ENCODE measurements at regions not wholly inside any gene's neighbourhood (a gene's known extent, or its start where the extent isn't known, plus 50 kb on each side); places are given as distances from the start of the nearest gene placed in this dataset.
"Not testable (repeated sequence)": the region's sequence is repeated elsewhere in the genome, so short reads cannot be mapped to it uniquely, and the experiment has no call there.

DNA sequence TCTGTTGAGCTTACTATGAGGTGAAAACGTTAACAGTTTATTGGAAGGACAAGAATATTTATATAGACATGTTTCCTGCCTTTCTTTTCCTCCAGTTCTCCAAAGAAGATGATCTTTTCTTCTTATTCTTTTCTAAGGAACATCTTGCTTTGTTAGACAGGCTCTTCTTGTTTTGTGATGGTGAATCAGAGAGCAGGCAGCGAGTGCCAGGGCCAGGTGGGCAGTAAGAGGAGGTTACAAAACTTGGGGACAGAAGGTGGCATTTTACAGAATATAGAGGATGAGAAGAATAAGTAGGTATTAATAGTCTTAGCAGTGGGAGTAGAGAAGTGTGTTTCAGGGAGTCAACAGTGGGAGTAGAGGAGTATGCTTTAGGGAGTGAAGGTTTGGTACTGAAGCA, 223.6 kb downstream of the ARL4A start:
- Histone ChIP-seq H3K9ac (ENCODE audit: low read length) (no peak overlapping the region), H3K27me3 (replicated peaks; ENCODE audit: control insufficient read depth, insufficient read depth, low read length) (no peaks in the 10 kb centered on the region), H3K4me3 (ENCODE audit: low read length) (no peak overlapping the region), H3K4me1 (ENCODE audit: control insufficient read depth, insufficient read depth, low read length) (no peaks in the 10 kb centered on the region), H3K9me3 (ENCODE audit: control insufficient read depth, low read length) (no peaks in the 10 kb centered on the region), H3K36me3 (ENCODE audit: control insufficient read depth, insufficient read depth, low read length, severe bottlenecking) (no peaks in the 10 kb centered on the region)
- DNase-seq (ENCODE audit: low read depth) = no peak

GRCh38 chr7:12913002-12913401, 225.6 kb downstream of the ARL4A start:
- no peak overlapping the region for H3K4me3 ChIP-seq (ENCODE audit: low read length)
- no peaks in the 10 kb centered on the region for H3K9me3 ChIP-seq (ENCODE audit: control insufficient read depth, low read length)
- no peak overlapping the region for H3K9ac ChIP-seq (ENCODE audit: low read length)
- no peak for DNase-seq (ENCODE audit: low read depth)
- H3K27me3 ChIP-seq (replicated peaks; ENCODE audit: control insufficient read depth, insufficient read depth, low read length) = no peaks in the 10 kb centered on the region
- no peaks in the 10 kb centered on the region for H3K4me1 ChIP-seq (ENCODE audit: control insufficient read depth, insufficient read depth, low read length)
- no peaks in the 10 kb centered on the region for H3K36me3 ChIP-seq (ENCODE audit: control insufficient read depth, insufficient read depth, low read length, severe bottlenecking)

GRCh38 chr7:12917801-12918200, 230.4 kb downstream of the ARL4A start:
- H3K4me3 ChIP-seq (ENCODE audit: low read length) = no peak overlapping the region
- no peaks in the 10 kb centered on the region for H3K9me3 ChIP-seq (ENCODE audit: control insufficient read depth, low read length)
- H3K4me1 ChIP-seq (ENCODE audit: control insufficient read depth, insufficient read depth, low read length) = no peaks in the 10 kb centered on the region
- no peak for DNase-seq (ENCODE audit: low read depth)
- H3K9ac ChIP-seq (ENCODE audit: low read length) = no peak overlapping the region
- no peaks in the 10 kb centered on the region for H3K27me3 ChIP-seq (replicated peaks; ENCODE audit: control insufficient read depth, insufficient read depth, low read length)
- no peaks in the 10 kb centered on the region for H3K36me3 ChIP-seq (ENCODE audit: control insufficient read depth, insufficient read depth, low read length, severe bottlenecking)

DNA sequence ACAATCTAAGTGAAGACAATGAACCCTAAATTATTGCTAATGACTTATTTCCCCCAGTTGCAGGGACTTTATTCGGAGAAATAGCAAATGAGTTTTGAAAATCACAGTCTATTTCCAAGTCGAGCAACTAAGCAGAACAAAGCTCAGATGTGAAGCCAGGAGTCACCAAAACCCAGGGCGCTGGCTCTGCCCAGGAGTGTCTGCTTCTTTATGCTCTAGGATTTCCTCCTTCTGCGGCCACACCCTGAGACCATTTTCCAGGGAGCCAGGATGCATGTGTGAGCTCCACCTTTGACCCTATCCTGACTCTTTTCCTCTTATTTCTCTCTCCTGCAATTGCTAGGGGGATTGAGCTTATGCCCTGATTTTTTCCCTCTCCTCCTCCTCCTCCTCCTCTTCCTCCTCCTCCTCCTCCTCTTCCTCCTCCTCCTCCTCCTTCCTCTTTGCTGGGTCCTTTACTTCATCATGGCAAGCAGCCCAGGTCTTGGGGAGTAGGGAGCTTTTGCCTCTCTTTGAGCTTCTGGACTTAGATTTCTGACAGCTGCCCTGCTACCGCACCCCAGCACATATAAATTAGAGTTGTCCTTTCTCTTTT, 234.4 kb downstream of the ARL4A start:
- Histone ChIP-seq H3K36me3 (ENCODE audit: control insufficient read depth, insufficient read depth, low read length, severe bottlenecking) (no peaks in the 10 kb centered on the region), H3K9me3 (ENCODE audit: control insufficient read depth, low read length) (no peaks in the 10 kb centered on the region), H3K27me3 (replicated peaks; ENCODE audit: control insufficient read depth, insufficient read depth, low read length) (no peaks in the 10 kb centered on the region), H3K9ac (ENCODE audit: low read length) (no peak overlapping the region), H3K4me1 (ENCODE audit: control insufficient read depth, insufficient read depth, low read length) (no peaks in the 10 kb centered on the region), H3K4me3 (ENCODE audit: low read length) (no peak overlapping the region)
- DNase-seq (ENCODE audit: low read depth) = no peak

DNA sequence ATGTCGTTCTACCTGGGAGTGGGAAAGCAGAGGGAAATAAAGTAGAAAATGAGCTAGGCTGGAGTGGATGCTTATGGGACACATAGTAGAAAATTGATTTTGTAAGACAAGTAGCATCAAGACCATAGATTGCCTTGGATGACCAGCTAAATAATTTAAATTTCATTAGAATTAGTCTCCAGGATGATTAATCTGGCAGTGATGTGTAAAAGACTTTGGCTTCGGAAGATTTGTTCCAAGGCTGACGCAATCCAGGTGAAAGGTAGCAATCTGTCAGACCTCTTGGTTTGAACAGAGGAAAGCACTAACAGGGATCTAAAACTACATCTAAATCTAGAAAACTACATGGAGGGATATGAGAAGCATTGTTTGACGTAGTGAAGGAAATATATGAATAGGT, 236.5 kb downstream of the ARL4A start:
- no peaks in the 10 kb centered on the region for H3K36me3 ChIP-seq (ENCODE audit: control insufficient read depth, insufficient read depth, low read length, severe bottlenecking)
- no peak overlapping the region for H3K4me3 ChIP-seq (ENCODE audit: low read length)
- H3K4me1 ChIP-seq (ENCODE audit: control insufficient read depth, insufficient read depth, low read length) = no peaks in the 10 kb centered on the region
- no peaks in the 10 kb centered on the region for H3K27me3 ChIP-seq (replicated peaks; ENCODE audit: control insufficient read depth, insufficient read depth, low read length)
- H3K9ac ChIP-seq (ENCODE audit: low read length) = no peak overlapping the region
- no peaks in the 10 kb centered on the region for H3K9me3 ChIP-seq (ENCODE audit: control insufficient read depth, low read length)
- no peak for DNase-seq (ENCODE audit: low read depth)

DNA sequence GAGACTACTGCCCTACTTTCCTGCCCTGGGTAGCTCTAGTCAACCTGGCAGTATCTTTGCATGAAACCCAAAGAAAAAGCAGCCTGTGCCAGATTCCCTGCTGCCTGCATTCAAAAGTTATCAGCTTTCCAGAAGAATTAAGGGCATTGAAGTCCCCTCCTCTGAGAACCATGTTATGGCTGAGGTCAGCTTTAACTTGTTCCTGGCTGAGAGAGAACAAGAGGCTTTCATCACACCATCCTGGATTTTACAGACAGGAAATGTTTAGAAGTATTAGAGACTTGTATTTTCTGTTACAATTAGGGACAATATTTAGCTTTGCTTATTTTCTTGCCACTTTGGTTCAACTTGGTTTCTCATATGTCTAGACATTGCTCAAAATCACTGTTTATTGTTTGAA, 238.8 kb downstream of the ARL4A start:
- Histone ChIP-seq H3K4me3 (ENCODE audit: low read length) (no peak overlapping the region), H3K9ac (ENCODE audit: low read length) (no peak overlapping the region), H3K27me3 (replicated peaks; ENCODE audit: control insufficient read depth, insufficient read depth, low read length) (no peaks in the 10 kb centered on the region), H3K36me3 (ENCODE audit: control insufficient read depth, insufficient read depth, low read length, severe bottlenecking) (no peaks in the 10 kb centered on the region), H3K4me1 (ENCODE audit: control insufficient read depth, insufficient read depth, low read length) (peaks cover 3% of the 10 kb centered on the region), H3K9me3 (ENCODE audit: control insufficient read depth, low read length) (no peaks in the 10 kb centered on the region)
- no peak for DNase-seq (ENCODE audit: low read depth)

- Histone ChIP-seq H3K27me3 (replicated peaks; ENCODE audit: control insufficient read depth, insufficient read depth, low read length) (no peaks in the 10 kb centered on the region), H3K36me3 (ENCODE audit: control insufficient read depth, insufficient read depth, low read length, severe bottlenecking) (no peaks in the 10 kb centered on the region), H3K4me1 (ENCODE audit: control insufficient read depth, insufficient read depth, low read length) (peaks cover 3% of the 10 kb centered on the region), H3K9me3 (ENCODE audit: control insufficient read depth, low read length) (no peaks in the 10 kb centered on the region), H3K4me3 (ENCODE audit: low read length) (no peak overlapping the region), H3K9ac (ENCODE audit: low read length) (no peak overlapping the region)
- DNase-seq (ENCODE audit: low read depth) = no peak
Measured at GRCh38 chr7:12927635-12928434, 240.4 kb downstream of the ARL4A start.

GRCh38 chr7:12929476-12930140, 242.2 kb downstream of the ARL4A start:
- no peaks in the 10 kb centered on the region for H3K36me3 ChIP-seq (ENCODE audit: control insufficient read depth, insufficient read depth, low read length, severe bottlenecking)
- H3K4me3 ChIP-seq (ENCODE audit: low read length) = no peak overlapping the region
- H3K9me3 ChIP-seq (ENCODE audit: control insufficient read depth, low read length) = no peaks in the 10 kb centered on the region
- no peak for DNase-seq (ENCODE audit: low read depth)
- H3K9ac ChIP-seq (ENCODE audit: low read length) = no peak overlapping the region
- no peaks in the 10 kb centered on the region for H3K27me3 ChIP-seq (replicated peaks; ENCODE audit: control insufficient read depth, insufficient read depth, low read length)
- H3K4me1 ChIP-seq (ENCODE audit: control insufficient read depth, insufficient read depth, low read length) = peaks cover 3% of the 10 kb centered on the region

DNA sequence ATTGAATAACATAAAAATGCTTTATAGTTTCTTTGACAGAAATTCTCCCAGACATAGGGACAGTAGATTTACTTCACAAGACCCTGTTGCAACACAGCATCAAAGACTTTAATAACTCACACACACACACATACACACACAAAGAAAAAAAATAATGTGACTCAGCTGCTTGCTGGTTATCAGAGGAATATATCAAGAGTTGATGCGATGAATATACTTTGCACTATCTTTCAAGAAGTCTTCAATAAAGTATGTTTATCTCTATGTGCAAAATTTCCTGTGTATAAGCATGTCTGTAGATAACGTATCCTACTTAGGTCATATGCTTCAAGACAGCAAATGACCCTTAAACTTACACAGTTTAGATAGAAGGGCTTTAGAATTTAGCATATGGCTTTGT, 243.1 kb downstream of the ARL4A start:
- Histone ChIP-seq H3K36me3 (ENCODE audit: control insufficient read depth, insufficient read depth, low read length, severe bottlenecking) (no peaks in the 10 kb centered on the region), H3K4me1 (ENCODE audit: control insufficient read depth, insufficient read depth, low read length) (peaks cover 3% of the 10 kb centered on the region), H3K27me3 (replicated peaks; ENCODE audit: control insufficient read depth, insufficient read depth, low read length) (no peaks in the 10 kb centered on the region), H3K4me3 (ENCODE audit: low read length) (no peak overlapping the region), H3K9me3 (ENCODE audit: control insufficient read depth, low read length) (no peaks in the 10 kb centered on the region), H3K9ac (ENCODE audit: low read length) (no peak overlapping the region)
- DNase-seq (ENCODE audit: low read depth) = peak; percentile 35

DNA sequence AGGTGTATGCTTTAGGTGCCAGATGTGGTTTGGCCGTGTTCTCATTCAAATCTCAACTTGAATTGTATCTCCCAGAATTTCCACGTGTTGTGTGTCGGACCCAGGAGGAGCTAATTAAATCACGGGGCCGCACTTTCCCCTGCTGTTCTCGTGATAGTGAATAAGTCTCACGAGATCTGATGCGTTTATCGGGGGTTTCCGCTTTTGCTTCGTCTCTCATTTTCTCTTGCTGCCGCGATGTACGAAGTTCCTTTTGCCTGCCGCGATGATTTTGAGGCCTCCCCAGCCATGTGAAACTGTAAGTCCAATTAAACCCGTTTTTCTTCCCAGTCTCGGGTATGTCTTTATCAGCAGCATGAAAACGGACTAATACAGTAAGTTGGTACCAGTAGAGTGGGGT, 244.0 kb downstream of the ARL4A start:
- not testable (repeated sequence) for H3K9ac ChIP-seq (ENCODE audit: low read length); H3K36me3 ChIP-seq (ENCODE audit: control insufficient read depth, insufficient read depth, low read length, severe bottlenecking); H3K4me1 ChIP-seq (ENCODE audit: control insufficient read depth, insufficient read depth, low read length); H3K9me3 ChIP-seq (ENCODE audit: control insufficient read depth, low read length); H3K4me3 ChIP-seq (ENCODE audit: low read length); H3K27me3 ChIP-seq (replicated peaks; ENCODE audit: control insufficient read depth, insufficient read depth, low read length); DNase-seq (ENCODE audit: low read depth)

- Histone ChIP-seq H3K9ac (ENCODE audit: low read length) (no peak overlapping the region), H3K4me1 (ENCODE audit: control insufficient read depth, insufficient read depth, low read length) (no peaks in the 10 kb centered on the region), H3K36me3 (ENCODE audit: control insufficient read depth, insufficient read depth, low read length, severe bottlenecking) (no peaks in the 10 kb centered on the region), H3K9me3 (ENCODE audit: control insufficient read depth, low read length) (peaks cover 4% of the 10 kb centered on the region), H3K27me3 (replicated peaks; ENCODE audit: control insufficient read depth, insufficient read depth, low read length) (no peaks in the 10 kb centered on the region), H3K4me3 (ENCODE audit: low read length) (no peak overlapping the region)
- no peak for DNase-seq (ENCODE audit: low read depth)
Measured at GRCh38 chr7:12939694-12940093, 252.3 kb downstream of the ARL4A start.
